Mucosa of rectum (tissue), 2 donors: ENCODE measurements at regions not wholly inside any gene's neighbourhood (a gene's known extent, or its start where the extent isn't known, plus 50 kb on each side); places are given as distances from the start of the nearest gene placed in this dataset.

Experiments used
- H3K27ac ChIP-seq, 2 donors: one replicate each; pipeline ENCODE4 v1.7.0; 2013; ENCODE audit warnings: inconsistent platforms in 2 of 2, low read depth in 2 of 2, low read length in 2 of 2
- H3K27me3 ChIP-seq, 2 donors: one replicate each; pipeline ENCODE4 v1.7.0; 2013; ENCODE audit warnings: low read length in 2 of 2; ENCODE audit not compliant: control insufficient read depth in 2 of 2, insufficient read depth in 2 of 2
- H3K36me3 ChIP-seq, 2 donors: one replicate each; pipeline ENCODE4 v1.7.0; 2013; ENCODE audit warnings: low read length in 2 of 2; ENCODE audit not compliant: control insufficient read depth in 2 of 2, insufficient read depth in 2 of 2
- H3K4me1 ChIP-seq, 2 donors: one replicate each; pipeline ENCODE4 v1.7.0; 2013; ENCODE audit warnings: low read length in 2 of 2, mild to moderate bottlenecking in 1 of 2; ENCODE audit not compliant: control insufficient read depth in 2 of 2, insufficient read depth in 2 of 2
- H3K4me3 ChIP-seq, 2 donors: one replicate each; pipeline ENCODE4 v1.7.0; 2013; ENCODE audit warnings: low read length in 2 of 2
- H3K9ac ChIP-seq, 2 donors: one replicate each; pipeline ENCODE4 v1.7.0; 2013; ENCODE audit warnings: low read length in 2 of 2, low read depth in 1 of 2, mild to moderate bottlenecking in 1 of 2
- H3K9me3 ChIP-seq, 2 donors: one replicate each; pipeline ENCODE4 v1.7.0; 2013; ENCODE audit warnings: low read length in 2 of 2; ENCODE audit not compliant: control insufficient read depth in 2 of 2
- donor health status: healthy.
- donor health status: Normal muscosa, but diverticular disease.

DNA sequence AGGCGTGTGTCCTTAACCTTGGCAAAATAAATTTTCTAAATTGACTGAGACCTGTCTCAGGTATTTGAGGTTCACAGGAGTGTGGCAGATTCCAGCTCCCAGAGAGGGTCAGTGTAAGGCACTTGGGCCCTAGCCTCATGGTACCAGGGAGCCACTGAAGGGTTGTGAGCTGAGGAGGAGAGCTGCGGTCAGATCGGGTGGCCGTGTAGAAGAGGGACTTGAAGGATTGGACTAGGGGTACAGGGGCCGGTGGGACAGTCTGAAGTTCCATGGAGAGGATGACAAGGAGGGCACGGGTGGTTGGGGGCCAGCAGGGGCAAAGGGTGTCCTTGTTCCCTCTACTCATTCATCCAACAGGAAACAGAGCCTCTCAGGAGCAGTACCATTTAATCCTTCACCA is 327.0 kb upstream of the HS6ST1 start:
- Histone ChIP-seq H3K36me3 (no peaks in the 10 kb centered on the region), H3K27ac (no peak overlapping the region), H3K4me3 (no peak overlapping the region), H3K27me3 (no peaks in the 10 kb centered on the region), H3K9me3 (no peaks in the 10 kb centered on the region), H3K9ac (no peak overlapping the region), H3K4me1 (no peaks in the 10 kb centered on the region)

DNA sequence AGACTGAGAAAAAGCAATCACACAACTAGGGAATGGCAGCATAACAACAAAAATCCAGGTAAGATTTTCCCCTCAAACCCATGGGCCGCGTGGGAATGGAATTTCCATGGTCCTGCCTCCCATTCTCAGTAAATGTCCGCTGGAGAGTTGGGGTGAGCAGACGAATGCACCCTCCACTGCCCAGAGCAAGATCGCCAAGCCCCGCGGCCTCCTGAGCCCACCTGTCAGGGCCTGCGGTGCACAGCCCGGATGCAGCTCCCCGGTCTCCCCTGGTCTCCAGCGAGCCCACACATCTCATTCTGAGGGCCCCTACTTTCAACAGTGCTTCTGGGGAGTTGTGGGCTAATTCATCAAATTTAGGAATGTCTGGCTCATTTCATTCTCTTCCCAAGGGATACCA is 327.4 kb upstream of the HS6ST1 start:
- H3K27ac ChIP-seq = no peak overlapping the region
- no peaks in the 10 kb centered on the region for H3K27me3 ChIP-seq
- H3K4me3 ChIP-seq = no peak overlapping the region
- H3K9me3 ChIP-seq = no peaks in the 10 kb centered on the region
- H3K9ac ChIP-seq = no peak overlapping the region
- H3K4me1 ChIP-seq = no peaks in the 10 kb centered on the region
- H3K36me3 ChIP-seq = no peaks in the 10 kb centered on the region

DNA sequence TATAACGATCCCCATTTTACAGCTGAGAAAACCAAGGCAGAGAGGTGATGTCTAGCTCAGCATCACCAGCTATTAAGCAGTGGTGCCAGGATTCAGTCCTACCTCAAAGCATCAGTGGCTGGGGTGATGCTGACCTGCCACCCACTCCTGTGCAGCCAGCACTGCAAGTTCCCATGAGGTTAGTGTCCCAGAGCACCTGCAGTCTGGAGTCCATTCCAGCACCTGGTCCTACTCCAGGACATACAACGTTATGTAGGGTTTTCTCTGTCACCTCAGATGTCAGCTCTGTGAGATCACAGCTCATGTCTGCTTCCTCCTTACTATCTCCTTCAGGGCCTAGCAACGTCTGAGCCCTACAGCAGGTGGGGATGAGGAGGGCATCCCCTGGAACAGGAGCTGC is 328.0 kb upstream of the HS6ST1 start:
- no peak overlapping the region for H3K4me3 ChIP-seq
- H3K27me3 ChIP-seq = no peaks in the 10 kb centered on the region
- H3K27ac ChIP-seq = no peak overlapping the region
- no peaks in the 10 kb centered on the region for H3K36me3 ChIP-seq
- no peaks in the 10 kb centered on the region for H3K9me3 ChIP-seq
- no peaks in the 10 kb centered on the region for H3K4me1 ChIP-seq
- H3K9ac ChIP-seq = no peak overlapping the region

DNA sequence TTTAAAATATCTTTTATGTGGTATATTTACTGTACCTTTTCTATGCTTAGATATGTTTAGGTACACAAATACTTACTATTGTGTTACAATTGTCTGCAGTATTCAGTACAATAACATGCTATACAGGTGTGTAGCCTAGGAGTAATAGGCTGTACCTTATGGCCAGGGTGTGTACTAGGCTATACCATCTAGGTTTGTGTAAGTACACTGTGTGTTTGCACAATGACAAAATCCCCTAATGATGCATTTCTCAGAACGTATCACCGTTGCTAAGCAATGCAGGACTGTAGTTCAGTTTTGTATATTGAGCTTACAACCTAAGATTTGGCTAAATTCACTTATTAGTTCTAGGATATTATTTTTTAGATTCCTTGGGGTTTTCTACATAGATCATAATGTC is 332.3 kb upstream of the HS6ST1 start:
- Histone ChIP-seq H3K4me3 (no peak overlapping the region), H3K27me3 (no peaks in the 10 kb centered on the region), H3K4me1 (no peaks in the 10 kb centered on the region), H3K9ac (no peak overlapping the region), H3K36me3 (no peaks in the 10 kb centered on the region), H3K27ac (no peak overlapping the region), H3K9me3 (no peaks in the 10 kb centered on the region)

DNA sequence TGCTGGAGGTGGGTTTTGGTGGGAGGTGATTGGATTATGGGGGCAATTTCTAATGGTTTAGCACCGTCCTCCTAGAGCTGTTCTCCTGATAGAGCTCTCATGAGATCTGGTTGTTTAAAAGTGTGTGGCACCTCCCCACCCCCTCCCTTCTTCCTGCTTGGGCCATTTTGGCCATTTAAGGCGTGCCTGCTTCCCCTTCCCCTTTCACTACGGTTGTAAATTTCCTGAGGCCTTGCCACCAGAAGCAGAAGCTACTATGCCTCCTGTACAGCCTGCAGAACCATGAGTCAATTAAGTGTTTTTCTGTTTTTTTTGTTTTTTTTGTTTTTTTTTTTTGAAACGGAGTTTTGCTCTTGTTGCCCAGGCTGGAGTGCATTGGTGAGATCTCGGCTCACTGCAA is 335.7 kb upstream of the HS6ST1 start:
- H3K9ac ChIP-seq = no peak overlapping the region
- no peaks in the 10 kb centered on the region for H3K36me3 ChIP-seq
- H3K9me3 ChIP-seq = no peaks in the 10 kb centered on the region
- H3K4me3 ChIP-seq = no peak overlapping the region
- H3K27me3 ChIP-seq = no peaks in the 10 kb centered on the region
- no peaks in the 10 kb centered on the region for H3K4me1 ChIP-seq
- no peak overlapping the region for H3K27ac ChIP-seq

DNA sequence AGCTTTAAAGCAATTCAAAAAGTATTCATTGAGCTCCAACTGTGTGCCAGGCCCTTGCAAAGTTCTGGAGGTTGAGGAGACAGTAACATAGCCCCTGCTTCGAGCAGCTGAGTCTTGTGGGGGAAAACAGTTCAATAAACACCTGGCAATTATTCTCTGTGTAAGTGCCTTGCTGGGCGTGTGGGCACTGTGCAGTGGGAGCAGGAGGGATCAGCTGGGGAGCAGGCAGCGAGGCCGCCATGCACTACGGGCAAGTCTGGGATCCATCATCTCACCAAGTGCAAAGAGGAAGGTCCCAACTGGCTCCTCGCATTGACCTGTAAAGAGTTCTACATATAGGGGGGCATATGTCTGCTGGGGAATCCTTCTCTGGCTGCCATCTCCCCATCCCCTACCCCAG is 342.2 kb upstream of the HS6ST1 start:
- H3K27me3 ChIP-seq = no peaks in the 10 kb centered on the region

DNA sequence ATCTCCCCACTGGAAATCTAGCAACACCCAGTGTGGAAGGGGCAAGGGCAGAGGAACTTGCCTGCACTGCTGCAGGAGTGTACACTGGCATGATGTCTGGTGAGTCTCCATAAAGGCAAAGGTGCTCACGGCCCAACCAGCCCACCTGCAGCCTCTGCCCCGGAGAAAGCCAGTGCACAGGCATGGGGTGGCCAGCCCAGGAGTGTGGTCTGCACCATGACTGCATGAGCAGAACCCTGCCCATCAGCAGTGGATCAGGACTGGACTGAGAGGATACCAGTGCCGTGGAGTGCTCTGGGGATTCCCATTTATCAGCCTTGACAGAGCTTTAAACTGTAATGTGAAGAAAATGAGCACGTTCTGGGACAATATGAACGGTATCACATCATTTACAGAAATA is 342.6 kb upstream of the HS6ST1 start:
- H3K27me3 ChIP-seq = no peaks in the 10 kb centered on the region
- no peak overlapping the region for H3K27ac ChIP-seq
- H3K9me3 ChIP-seq = no peaks in the 10 kb centered on the region
- no peak overlapping the region for H3K4me3 ChIP-seq
- no peaks in the 10 kb centered on the region for H3K4me1 ChIP-seq
- no peaks in the 10 kb centered on the region for H3K36me3 ChIP-seq
- no peak overlapping the region for H3K9ac ChIP-seq

More for the DNA sequence above, 342.2 kb upstream of the HS6ST1 start:
- Histone ChIP-seq H3K36me3 (no peaks in the 10 kb centered on the region), H3K27ac (no peak overlapping the region), H3K4me1 (no peaks in the 10 kb centered on the region), H3K9ac (no peak overlapping the region), H3K9me3 (no peaks in the 10 kb centered on the region), H3K4me3 (no peak overlapping the region)

DNA sequence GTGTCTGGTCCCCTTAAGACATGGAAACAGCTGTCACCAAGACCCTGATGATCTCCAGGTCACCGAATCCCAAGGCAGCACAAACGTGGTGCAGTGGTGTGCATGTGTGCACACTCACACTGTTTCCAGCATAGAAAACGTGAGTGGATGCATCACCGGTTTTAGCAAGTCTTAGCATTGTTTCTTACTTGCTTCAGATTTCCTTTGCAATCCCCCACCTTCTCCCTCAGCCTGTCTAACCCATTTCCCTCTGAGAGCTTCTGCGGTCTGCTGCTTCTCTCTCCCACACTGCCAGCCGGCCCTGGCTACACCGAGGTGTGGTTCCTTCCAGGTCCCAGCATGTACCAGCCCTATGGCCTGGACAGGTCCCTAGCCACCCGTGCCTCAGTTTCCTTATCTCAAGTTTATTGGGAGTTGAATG is 343.4 kb upstream of the HS6ST1 start:
- H3K9ac ChIP-seq = no peak overlapping the region
- H3K4me1 ChIP-seq = no peaks in the 10 kb centered on the region

DNA sequence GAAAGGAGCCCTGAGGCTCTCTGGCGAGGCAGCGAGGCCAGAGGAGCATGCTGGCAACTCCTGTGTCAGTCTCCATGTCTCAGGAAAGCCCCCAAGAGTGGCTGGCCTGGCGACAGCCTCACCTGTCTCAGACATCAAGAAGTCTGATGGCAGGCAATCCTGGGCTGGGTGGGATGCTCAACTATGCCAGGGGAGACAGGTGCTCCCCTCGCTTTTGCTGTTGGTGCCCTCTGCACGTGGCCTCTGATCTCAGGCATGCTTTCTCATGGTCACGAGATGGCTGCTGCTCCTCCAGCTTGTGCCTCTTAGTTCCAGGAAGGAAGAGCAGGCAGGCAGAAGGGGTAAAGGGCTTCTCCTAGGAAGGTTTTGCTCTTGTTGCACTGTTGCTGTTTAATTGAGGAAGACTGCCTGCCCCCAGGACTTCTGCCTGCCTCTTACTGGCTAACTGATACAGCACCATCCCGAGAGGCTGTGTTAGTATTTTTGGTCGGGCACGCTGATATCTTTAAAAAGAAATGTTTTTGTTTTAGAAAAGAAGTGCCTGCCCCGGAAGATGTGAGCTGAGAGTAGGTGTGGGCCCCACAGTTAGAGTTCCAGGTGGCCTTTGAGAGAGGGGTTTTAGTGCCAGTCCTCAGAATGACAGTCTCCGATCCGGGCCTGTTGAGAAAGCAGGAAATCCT is 344.8 kb upstream of the HS6ST1 start:
- H3K27me3 ChIP-seq = no peaks in the 10 kb centered on the region
- no peaks in the 10 kb centered on the region for H3K9me3 ChIP-seq
- no peak overlapping the region for H3K27ac ChIP-seq
- H3K4me3 ChIP-seq = no peak overlapping the region
- H3K36me3 ChIP-seq = no peaks in the 10 kb centered on the region
- H3K9ac ChIP-seq = no peak overlapping the region
- H3K4me1 ChIP-seq = no peaks in the 10 kb centered on the region

More for the DNA sequence above, 343.4 kb upstream of the HS6ST1 start:
- Histone ChIP-seq H3K4me3 (no peak overlapping the region), H3K27me3 (no peaks in the 10 kb centered on the region), H3K36me3 (no peaks in the 10 kb centered on the region), H3K9me3 (no peaks in the 10 kb centered on the region), H3K27ac (no peak overlapping the region)

DNA sequence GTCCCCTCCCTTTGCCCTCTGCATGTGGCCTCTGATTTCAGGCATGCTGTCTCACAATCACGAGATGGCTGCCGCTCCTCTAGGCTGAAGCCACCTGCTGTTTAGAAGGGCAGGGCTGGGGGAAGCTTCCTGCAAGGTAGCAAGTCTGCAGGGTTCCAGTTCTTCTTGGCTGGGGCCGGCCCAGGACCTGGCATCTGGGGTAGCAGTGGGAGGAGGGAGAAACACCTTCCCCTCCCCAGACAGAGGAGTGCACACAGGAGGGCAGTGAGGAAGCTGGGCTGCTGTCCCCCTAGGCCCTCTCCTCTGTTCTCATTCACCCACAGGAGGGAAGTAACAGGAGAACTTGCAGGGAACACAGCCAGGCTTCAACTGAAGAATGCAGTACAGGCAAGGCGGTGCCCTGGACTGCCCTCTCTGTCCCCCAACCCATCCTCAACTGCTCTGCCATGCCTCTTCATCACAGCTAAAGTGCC is 345.9 kb upstream of the HS6ST1 start:
- H3K9me3 ChIP-seq = no peaks in the 10 kb centered on the region
- H3K36me3 ChIP-seq = no peaks in the 10 kb centered on the region
- no peaks in the 10 kb centered on the region for H3K27me3 ChIP-seq
- no peak overlapping the region for H3K9ac ChIP-seq
- H3K4me3 ChIP-seq = no peak overlapping the region
- H3K4me1 ChIP-seq = no peaks in the 10 kb centered on the region
- H3K27ac ChIP-seq = no peak overlapping the region

DNA sequence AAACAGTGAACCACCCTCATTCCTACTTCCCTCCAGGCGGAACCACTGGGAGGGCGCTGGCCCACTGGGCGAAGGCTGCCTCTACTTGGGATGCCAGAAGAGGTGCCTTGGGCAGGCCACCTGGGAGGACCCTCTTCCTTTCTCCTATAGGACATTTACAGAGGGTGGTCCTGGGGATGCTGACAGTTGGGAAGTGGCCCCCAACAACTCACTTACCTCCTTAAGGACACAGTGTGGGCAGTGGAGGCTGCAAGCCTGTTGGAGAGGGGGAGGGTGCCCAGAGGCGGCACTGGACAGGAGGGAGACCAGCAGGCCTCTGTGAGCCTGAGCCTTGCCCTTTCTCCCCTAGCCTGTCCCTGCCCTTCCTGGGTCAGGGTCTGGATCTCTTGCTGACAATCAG is 346.4 kb upstream of the HS6ST1 start:
- Histone ChIP-seq H3K9ac (no peak overlapping the region), H3K9me3 (no peaks in the 10 kb centered on the region), H3K27ac (no peak overlapping the region), H3K4me3 (no peak overlapping the region), H3K36me3 (no peaks in the 10 kb centered on the region), H3K27me3 (no peaks in the 10 kb centered on the region), H3K4me1 (no peaks in the 10 kb centered on the region)
